GM21737 (cell line): ENCODE measurements at regions not wholly inside any gene's neighbourhood (a gene's known extent, or its start where the extent isn't known, plus 50 kb on each side); places are given as distances from the start of the nearest gene placed in this dataset.
A peak's percentile ranks its signal among the peaks of the same experiment; 100 is the strongest.

Source experiments
- ATAC-seq: cut with Tn5 transposase; IDR thresholded peaks from one replicate; pipeline ENCODE4 v1.9.1; 2021; ENCODE audit warnings: mild to moderate bottlenecking, moderate library complexity; ENCODE audit not compliant: unreplicated experiment

DNA sequence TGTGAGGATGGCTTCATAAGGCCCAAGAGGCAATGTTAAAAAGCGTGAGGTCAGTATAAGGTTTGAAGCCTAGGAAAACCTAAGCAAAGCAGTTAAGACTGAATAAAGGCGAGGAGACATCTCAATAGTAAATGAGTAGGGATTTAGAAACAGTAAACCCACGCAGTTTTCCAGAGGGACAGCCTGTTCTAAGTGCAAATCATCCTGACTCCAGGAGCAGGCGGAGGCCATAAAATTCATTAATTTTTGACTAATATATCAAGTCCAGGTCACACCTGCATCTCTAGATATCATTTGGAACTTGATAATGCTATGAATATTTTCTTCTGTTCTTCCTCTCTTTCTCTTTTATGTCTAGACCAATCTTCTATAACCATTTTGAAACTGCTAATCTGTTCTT, 597.0 kb upstream of the RGS18 start:
- ATAC-seq = no peak

DNA sequence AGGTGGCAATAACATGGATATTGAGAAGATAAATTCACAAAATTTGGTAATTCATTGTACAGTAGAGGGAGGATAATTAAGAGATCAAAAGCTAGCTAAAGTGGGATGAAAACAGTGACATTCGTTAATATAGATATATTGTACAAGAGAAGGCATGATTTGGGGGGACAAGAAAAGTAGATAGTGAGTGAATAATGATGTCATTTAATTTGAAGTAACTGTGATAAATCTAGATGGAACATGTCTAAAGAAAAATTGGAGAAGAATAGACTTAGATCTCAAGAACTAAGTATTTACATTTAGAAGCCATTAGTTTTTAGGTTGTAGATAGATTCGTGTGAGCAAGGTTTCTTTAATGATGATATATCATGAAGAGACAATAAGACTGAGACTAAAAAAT, 594.0 kb upstream of the RGS18 start:
- ATAC-seq = no peak

DNA sequence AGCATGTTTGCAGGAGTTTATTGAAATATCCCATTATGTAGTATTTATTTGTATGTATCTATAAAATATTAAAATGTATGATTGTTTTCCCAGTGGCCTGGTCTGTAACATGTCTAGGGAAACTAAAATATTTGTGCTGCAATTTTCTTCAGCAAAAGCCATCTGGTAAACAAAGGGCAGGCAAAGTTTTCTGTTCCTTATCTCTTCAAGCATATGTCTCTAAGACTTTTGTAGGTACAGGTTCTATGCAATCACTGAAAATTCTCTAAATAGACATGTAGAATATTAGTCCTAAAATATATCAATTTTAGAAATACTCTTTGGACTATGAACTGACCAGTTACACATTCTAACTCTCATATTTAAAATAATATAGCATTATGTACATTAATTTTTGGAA, 585.8 kb upstream of the RGS18 start:
- no peak for ATAC-seq

DNA sequence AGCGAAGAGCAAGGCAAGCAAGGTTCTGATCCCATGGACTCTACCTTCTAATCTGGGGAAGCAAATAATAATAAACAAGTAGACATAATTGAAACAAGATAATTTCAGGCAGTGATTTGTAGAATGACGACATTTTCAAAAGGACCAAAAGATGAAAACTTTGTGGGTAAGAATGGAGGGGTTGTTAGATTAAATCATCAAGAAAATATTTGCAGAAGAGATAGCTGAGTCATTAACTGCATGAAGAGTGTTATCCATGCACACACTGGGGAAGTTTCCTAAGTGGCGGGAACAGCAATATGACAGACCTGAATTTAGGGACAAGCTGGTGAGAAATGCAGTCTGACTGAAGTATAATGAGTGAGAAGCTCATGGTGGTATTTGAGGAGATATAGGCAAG, 583.1 kb upstream of the RGS18 start:
- ATAC-seq = no peak

DNA sequence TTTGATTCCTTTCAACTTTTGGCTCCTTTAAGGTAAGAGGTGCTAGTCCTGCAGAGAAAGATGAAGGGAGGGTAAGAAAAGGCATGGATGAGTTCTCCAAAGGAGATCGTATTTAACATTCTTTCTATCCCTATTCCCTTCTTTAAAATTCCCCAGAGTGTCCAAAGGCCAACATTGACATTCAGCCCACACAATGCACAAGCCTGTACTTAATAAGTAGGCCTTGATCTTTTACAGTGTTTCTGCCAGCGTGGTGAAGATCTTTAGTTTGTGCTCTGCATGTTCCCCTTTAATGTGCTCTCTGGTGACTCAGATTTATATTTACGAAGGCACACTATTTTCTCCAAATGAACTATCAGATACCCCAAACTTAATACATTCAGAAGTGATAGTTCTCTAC, 582.5 kb upstream of the RGS18 start:
- ATAC-seq = no peak

DNA sequence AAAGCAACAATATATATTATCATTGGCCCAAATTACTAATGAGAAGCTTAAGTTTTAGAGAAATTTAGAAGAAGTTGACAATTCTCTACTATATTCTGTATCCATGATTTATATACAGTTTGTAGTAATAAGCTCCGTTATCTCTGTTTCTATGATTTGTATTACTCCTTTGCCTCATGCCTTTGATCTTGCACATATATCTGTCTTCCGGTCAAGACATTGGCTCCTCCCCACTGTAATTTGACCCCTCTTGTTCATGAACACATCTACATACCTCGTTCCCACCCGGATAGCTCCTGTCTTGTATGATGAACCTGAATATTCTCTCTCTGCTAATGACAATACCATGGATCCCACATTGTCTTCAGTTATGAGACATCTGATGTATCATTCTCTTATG, 581.0 kb upstream of the RGS18 start:
- no peak for ATAC-seq

DNA sequence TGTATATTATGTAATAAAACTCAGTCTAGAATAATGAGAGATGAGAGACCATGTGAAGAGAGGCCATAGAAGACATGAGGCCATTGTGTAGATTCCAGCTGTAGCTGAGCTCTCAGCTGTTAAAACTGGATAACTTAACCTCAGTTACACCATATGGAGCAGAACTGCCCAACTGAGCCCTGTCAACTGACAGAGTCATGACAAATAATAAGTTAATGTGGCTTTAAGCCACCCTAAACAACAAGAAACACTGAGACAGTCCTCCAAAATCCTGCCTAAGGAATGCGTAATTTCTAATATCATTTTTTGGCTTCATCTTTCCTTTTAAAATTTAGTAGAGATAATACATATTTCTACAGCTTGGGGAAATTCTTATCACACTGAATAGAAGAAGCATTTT, 580.0 kb upstream of the RGS18 start:
- no peak for ATAC-seq

DNA sequence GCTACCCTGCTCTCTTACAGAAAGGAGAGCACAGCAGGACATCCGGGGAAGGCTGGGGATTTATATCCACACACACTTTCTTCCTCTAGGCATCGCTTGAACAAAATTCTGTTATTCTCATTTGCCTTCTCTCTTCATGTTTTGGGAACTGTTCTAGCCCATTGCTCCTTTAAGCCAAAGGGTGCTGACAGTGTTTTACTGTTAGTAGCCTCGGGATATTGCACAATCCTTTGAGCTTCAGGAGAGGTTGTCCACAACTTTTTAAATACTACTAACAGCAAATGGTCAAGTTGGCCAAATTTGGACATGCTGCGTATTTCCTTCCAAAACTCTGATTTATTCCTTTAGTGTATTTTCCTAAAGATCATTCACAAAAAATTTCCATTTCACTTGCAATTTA, 579.2 kb upstream of the RGS18 start:
- no peak for ATAC-seq

DNA sequence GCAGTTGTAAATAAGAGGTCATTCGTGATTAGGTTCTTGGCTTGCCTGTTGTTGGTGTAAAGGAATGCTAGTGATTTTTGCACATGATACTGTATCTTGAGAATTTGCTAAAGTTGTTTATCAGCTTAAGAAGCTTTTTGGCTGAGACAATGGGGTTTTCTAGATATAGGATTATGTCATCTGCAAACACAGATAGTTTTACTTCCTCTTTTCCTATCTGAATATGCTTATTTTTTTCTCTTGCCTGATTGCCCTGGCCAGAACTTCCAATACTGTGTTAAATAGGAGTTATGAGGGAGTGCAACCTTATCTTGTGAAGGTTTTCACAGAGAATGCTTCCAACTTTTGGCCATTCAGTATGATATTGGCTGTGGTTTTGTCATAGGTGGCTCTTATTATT, 576.1 kb upstream of the RGS18 start:
- ATAC-seq = peak; percentile 67

DNA sequence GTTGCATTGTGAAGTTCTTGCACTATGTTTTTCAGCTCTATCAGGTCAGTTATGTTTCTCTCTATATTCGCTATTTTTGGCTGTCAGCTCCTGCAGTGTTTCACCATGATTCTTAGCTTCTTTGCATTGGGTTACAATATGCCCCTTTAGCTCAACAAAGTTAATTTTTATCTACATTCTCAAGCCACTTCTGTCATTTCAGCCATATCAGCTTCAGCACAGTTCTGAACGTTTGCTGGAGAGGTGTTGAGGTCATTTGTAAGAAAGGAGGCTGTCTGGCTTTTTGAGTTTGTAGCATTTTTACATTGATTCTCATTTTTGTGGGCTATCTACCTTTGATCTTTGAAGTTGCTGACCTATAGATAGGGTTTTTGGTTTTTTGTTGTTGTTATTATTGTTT, 573.2 kb upstream of the RGS18 start:
- ATAC-seq = no peak

DNA sequence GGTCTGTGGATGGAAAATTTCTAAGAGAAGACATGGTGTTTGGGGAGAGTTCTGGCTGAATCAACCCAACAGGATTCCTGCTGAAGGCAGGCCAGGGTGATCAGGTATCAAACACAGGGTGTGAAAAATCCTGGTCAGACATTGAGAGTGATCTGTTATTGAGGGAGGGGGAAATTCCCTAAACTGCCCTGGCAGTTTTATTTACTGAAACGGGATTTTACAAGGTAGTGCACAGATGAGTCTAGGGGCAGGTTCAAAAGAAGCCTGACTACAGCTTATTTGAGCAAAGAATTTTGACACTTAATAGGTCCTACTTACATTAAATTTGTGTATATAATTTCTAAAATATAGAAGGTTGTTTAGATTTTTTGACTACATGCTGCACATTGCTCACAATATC, 569.4 kb upstream of the RGS18 start:
- no peak for ATAC-seq

DNA sequence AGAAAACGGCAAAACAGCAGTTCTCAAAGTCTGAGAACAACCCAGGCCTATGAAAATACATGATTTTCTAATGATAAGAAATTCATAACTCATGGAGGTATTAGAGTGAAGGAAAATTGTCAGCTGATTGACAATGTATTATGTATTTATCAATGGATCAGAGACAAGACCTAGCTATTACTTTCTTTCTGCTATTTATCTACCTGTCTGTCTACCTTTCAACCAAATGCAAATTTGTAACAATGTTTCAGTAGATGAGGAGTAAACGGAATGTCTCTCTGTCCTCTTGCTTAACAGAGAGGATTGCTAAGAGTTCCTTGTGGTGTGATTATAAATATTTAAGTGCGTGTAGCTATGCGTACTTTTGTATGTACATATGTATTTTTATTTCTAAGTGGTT, 568.7 kb upstream of the RGS18 start:
- no peak for ATAC-seq

DNA sequence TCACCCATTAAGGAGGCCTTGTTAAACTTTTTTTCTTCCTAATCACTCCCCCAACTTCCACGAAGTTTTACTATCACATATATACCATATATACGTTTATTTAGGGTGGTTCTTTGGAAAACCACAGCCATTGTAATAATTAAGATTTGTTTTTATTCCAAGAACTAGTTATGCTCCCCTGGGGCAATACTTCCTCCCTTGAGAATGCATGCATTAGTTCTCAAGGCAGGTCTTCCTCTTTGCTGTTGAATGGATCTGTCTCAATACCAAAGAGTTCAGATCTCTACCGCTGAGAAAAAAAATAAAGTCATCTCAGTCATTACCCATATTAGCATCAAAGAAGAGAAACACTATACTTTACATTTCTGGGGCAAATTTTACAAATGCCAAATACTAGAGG, 567.7 kb upstream of the RGS18 start:
- no peak for ATAC-seq

DNA sequence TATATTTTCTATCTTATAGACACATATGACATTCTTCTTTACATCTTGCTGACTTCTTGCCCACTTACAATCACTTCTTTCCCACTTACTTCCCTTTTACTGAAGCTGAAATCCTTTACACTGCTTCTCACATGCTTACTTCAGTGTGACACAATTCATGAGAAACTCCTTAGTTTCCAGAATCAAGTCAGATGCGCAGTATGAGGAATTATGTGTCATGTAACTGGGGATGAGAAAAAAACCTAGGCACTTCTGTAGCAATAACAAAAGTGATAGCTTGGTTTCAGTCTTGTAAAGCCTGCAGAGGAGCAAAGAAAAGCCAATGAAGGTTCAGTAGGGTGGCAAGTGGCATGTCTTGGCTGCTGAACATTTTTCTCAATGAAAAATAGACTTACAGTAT, 566.2 kb upstream of the RGS18 start:
- no peak for ATAC-seq

DNA sequence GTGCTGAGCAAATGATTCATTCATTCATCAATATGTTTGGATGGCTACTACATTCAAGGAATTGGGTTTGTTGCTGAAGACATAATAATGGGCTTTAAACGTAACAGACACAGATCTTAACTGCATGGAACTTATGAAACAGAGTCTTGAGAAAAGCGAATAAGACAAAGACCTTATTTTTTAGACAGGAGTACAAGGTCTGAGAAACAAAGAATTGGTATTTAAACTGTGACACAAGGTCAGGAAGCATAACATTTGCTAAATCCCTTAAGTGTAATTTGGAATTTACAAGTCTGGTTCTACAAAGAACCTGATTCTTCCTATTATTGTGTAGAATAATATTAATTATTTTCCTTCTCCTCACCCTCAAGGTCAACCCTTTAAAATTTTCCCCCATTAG, 565.4 kb upstream of the RGS18 start:
- no peak for ATAC-seq

DNA sequence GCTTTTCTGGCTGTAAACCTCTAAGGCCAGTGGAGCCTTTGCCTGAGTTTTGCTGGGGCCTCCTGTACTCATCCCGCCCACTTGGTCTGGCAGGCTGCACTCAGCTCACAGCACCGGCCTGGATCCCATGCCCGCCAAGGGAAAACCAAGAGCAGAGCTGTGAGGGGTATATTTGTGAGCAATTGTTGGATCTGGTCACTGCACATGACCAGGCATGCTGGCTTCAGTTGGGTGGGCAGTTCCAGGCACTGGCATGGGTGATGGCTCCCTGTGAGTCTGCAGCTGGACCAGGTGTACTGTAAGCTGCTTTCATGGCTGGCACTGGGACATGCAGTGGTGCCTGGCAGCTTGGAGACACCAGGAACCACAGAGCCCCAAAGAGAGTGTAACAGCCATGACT, 563.1 kb upstream of the RGS18 start:
- ATAC-seq = no peak

DNA sequence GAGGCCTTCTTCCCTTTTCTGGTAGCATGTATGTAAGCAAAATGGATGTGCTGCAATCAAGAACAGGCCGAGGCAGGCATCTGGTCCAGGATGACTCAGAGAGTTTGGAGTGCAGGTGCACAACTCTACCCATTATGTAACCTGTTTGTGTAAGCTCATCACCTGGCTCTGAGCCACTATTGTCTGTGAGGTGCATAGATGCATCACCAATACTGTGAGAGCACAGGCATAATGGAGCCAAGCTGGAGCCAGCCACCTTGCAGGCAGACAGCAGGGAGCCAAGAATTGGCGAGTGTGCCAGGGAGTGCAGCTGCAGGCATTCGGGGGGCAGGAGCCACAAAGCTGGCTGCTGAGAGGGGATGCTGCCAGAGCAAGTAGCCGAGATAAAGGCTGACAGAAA, 549.9 kb upstream of the RGS18 start:
- no peak for ATAC-seq

DNA sequence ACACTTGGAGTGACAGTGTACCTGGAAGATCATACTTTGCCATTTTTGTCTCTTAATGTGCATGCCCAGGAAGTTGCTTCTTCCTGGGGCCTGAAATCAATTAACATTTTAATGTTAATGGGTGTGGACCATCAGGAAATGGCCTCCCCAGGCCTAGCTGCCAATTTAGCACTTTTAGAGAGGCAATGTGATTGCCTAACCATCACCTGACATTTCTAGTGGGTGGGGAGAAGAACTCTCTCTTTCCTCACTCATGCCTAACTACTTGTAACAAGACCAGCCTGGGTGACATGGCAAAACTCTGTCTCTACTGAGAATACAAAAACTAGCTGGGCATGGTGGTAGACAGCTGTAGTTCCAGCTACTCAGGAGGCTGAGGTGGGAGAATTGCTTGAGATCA, 549.0 kb upstream of the RGS18 start:
- no peak for ATAC-seq

DNA sequence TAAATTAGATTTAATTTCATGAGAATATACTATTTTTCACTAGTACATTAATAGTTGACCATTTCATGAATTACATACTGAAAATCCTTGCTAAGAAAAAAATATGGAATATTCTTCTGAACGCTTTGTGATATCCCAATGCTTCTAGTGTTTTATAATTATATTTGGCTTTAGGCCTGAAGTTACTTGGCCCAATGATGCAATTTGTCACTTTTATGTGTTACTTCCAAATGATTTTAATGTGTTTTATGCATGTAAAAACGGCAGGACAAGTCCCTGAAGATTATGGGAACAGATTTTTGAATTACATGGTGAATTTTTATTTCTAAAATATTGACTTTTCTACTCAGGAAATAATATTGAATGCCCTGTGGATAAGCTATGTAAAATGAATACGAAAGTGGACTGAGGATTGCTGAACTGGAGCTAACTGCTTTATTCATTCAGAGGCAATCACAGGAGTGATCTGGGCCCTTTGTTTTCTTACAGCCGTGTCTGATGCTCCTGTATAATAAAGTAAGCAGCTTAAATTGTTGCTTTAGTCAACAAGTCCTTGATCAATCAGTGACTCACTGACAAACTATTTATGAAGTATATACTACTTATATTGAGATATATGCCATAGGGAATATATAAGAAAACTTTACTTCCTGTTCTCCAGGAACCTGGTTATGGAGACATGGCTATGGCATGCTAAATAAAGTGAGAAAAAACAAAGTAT, 543.0 kb upstream of the RGS18 start:
- no peak for ATAC-seq

DNA sequence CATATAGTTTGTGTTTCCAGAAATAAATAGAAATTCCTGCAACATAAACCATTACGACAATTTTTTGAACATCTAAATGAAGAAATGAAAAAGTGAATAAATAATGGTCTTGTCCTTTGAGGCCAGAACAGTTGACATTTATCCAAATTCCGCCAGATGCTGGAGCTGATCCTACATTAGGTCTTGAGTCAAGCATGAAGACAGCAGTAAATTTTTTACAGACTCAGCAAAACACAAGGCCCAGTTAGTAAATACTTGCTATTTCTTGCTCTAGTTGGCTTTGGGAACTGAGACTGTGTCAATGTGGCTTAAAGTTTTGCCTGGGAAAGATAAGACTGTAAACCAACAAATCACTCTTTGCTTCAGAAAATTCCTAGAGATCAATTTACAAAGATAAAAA, 540.1 kb upstream of the RGS18 start:
- no peak for ATAC-seq

DNA sequence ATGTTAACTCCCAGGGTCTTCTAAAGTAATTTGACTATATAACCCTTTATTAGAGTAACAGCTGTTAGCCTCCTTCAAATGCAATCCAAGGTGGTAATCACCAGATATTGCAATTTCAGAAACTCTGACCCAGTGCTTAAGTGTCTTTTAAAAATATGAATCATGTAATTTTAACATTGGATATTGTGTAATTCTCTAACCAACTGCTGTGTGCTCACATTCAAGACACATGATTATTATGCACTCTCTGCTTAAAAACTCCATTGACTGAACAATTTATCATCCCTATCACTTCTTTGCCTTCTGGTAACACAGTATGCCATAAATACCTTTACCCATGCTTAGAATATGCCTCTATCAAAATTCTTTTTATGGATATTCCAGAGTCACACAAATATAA, 537.4 kb upstream of the RGS18 start:
- ATAC-seq = no peak

DNA sequence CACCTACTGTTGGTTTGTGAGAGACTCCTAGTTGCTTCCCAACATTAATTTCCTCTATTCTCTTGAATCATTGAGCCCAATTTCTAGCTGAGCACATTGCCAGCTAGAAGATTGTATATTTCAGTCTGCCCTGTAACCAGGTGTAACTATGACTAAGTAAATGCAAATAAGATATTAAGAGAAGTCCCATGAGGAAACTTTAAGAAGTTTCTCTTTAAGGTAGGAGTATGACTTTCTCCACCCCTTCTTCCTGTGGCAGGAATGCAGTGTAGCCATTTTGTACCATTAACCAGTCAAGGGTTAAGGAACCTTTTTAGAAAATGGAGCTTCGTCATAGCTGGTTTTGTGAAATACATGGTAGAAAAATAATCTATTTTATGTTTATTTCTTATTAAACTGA, 534.2 kb upstream of the RGS18 start:
- no peak for ATAC-seq

DNA sequence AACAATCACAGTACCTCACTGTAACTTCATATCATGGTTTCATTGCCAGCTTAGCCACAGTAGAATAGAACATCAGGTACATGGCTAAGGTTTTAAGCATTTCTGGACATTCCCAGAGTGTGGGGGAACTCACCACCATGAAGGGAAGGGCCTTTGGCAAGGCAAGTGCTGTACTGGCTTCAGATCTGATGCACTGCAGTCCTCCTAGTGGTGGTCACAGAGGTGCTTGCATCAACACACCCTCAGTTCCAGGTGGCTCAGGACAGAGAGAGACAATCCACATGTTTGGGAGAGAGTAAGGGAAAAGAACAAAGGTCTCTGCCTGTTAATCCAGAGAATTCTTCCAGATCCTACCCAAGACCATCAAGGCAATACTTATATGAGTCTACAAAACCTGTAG, 528.4 kb upstream of the RGS18 start:
- no peak for ATAC-seq
